Mammary epithelial cell (primary cell): ENCODE measurements at regions not wholly inside any gene's neighbourhood (a gene's known extent, or its start where the extent isn't known, plus 50 kb on each side); places are given as distances from the start of the nearest gene placed in this dataset.

Source experiments
- EZH2 ChIP-seq: IDR thresholded peaks from 2 replicates; pipeline ENCODE4 v1.6.1; 2012; ENCODE audit warnings: low read length, inconsistent platforms, borderline replicate concordance
- TF ChIP-seq, protein P1 (sequence below), 2 donors: IDR thresholded peaks in 1 of 2; conservative IDR thresholded peaks in 1 of 2; 2 replicates each; pipeline ENCODE4 v1.5.1; 2011 to 2012; ENCODE audit warnings: inconsistent platforms in 2 of 2, low read length in 2 of 2, mild to moderate bottlenecking in 2 of 2, control low read depth in 1 of 2, low read depth in 1 of 2; ENCODE audit not compliant: insufficient read depth in 1 of 2; ENCODE audit errors: extremely low read depth in 1 of 2

DNA sequence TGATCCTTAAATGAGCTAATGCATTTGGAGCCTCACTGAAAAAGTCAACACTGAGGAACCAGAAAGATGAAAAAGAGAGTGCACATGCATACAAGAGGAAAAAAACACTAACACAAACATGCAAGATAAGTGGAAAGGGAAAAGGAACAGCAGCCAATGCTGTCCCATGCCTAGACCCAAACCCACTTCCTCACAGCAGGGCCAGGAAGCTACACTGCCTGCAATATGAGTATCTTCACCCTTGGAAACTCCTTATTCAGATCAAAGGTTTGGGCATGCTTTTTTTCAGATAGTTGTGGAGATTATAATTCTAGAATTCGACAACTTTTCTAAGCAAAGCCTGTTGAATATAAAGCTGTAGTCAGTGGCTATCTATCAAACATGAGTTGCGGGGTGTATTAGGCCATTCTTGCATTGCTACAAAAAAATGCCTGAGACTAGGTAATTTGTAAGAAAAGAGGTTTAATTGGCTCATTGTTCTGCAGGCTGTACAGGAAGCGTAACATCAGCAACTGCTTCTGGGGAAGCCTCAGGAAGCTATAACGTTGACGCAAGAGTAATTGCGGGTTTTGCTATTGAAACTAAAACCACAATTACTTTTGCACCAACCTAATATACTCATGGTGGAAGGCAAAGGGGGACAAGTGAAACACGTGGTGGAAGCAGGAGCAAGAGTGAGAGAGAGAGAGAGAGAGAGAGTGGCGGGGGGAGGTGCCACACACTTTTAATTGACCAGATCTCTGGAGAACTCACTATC, 138.2 kb downstream of the MBD2 start:
- no peak for TF ChIP-seq EZH2
- TF ChIP-seq, protein P1, sequence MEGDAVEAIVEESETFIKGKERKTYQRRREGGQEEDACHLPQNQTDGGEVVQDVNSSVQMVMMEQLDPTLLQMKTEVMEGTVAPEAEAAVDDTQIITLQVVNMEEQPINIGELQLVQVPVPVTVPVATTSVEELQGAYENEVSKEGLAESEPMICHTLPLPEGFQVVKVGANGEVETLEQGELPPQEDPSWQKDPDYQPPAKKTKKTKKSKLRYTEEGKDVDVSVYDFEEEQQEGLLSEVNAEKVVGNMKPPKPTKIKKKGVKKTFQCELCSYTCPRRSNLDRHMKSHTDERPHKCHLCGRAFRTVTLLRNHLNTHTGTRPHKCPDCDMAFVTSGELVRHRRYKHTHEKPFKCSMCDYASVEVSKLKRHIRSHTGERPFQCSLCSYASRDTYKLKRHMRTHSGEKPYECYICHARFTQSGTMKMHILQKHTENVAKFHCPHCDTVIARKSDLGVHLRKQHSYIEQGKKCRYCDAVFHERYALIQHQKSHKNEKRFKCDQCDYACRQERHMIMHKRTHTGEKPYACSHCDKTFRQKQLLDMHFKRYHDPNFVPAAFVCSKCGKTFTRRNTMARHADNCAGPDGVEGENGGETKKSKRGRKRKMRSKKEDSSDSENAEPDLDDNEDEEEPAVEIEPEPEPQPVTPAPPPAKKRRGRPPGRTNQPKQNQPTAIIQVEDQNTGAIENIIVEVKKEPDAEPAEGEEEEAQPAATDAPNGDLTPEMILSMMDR (conservative IDR thresholded peaks at IDR 0.05 in 1 of 2, IDR thresholded peaks at IDR 0.05 in 1 of 2; ENCODE audit: extremely low read depth in 1 of 2, insufficient read depth in 1 of 2, low read depth in 1 of 2, low read length in 2 of 2) = no peak
